ENCODE measurements at regions not wholly inside any gene's neighbourhood (a gene's known extent, or its start where the extent isn't known, plus 50 kb on each side); places are given as distances from the start of the nearest gene placed in this dataset.

- Histone ChIP-seq H3K27me3 (no peaks in the 10 kb centered on the region), H3K36me3 (no peaks in the 10 kb centered on the region), H3K27ac (replicated peaks in 1 of 4) (no peak overlapping the region), H3K4me1 (peaks cover 0 to 3% (median 0%) of the 10 kb centered on the region in 4 donors), H3K4me3 (no peak overlapping the region), H3K9me3 (no peaks in the 10 kb centered on the region)
- WGBS, result 45% methylated on average over 2 of the region's 2 CpGs
- no peak for DNase-seq (ENCODE audit: extremely low spot score)
- intact Hi-C loops (cut with DNase I), result no loop called here
- TF ChIP-seq EP300 (IDR thresholded peaks at IDR 0.05) (no peak), POLR2A (IDR thresholded peaks at IDR 0.05; ENCODE audit: low read depth) (no peak), POLR2AphosphoS5 (IDR thresholded peaks at IDR 0.05) (no peak), CTCF (IDR thresholded peaks at IDR 0.05) (no peak)
Observed at GRCh38 chr7:110386913-110387312, 704.0 kb upstream of the LRRN3 start.

GRCh38 chr7:110387689-110388088 lies 703.2 kb upstream of the LRRN3 start:
- WGBS, result 72% methylated on average over 3 of the region's 3 CpGs
- H3K36me3 ChIP-seq, result no peaks in the 10 kb centered on the region
- DNase-seq (ENCODE audit: extremely low spot score), result no peak
- H3K4me3 ChIP-seq, result no peak overlapping the region
- H3K4me1 ChIP-seq, result peaks cover 0 to 3% (median 0%) of the 10 kb centered on the region in 4 donors
- TF ChIP-seq POLR2AphosphoS5 (IDR thresholded peaks at IDR 0.05), result no peak
- no peak for TF ChIP-seq CTCF (IDR thresholded peaks at IDR 0.05)
- TF ChIP-seq EP300 (IDR thresholded peaks at IDR 0.05), result no peak
- no peak for TF ChIP-seq POLR2A (IDR thresholded peaks at IDR 0.05; ENCODE audit: low read depth)
- intact Hi-C loops (cut with DNase I), result no loop called here
- H3K27ac ChIP-seq (replicated peaks in 1 of 4), result no peak overlapping the region
- H3K27me3 ChIP-seq, result no peaks in the 10 kb centered on the region
- H3K9me3 ChIP-seq, result no peaks in the 10 kb centered on the region

- H3K27ac ChIP-seq (replicated peaks in 1 of 4), result no peak overlapping the region
- TF ChIP-seq POLR2AphosphoS5 (IDR thresholded peaks at IDR 0.05) (no peak), EP300 (IDR thresholded peaks at IDR 0.05) (no peak), CTCF (IDR thresholded peaks at IDR 0.05) (no peak), POLR2A (IDR thresholded peaks at IDR 0.05; ENCODE audit: low read depth) (no peak)
- WGBS, result 92% methylated on average over 1 of the region's 1 CpG
- no peak overlapping the region for H3K4me3 ChIP-seq
- no peaks in the 10 kb centered on the region for H3K9me3 ChIP-seq
- intact Hi-C loops (cut with DNase I), result no loop called here
- no peaks in the 10 kb centered on the region for H3K36me3 ChIP-seq
- no peaks in the 10 kb centered on the region for H3K27me3 ChIP-seq
- DNase-seq (ENCODE audit: extremely low spot score), result no peak
- H3K4me1 ChIP-seq, result no peaks in the 10 kb centered on the region
Observed at GRCh38 chr7:110388457-110388856, 702.5 kb upstream of the LRRN3 start.

- Histone ChIP-seq H3K4me3 (no peak overlapping the region), H3K9me3 (no peaks in the 10 kb centered on the region), H3K36me3 (no peaks in the 10 kb centered on the region), H3K27me3 (no peaks in the 10 kb centered on the region), H3K4me1 (peaks cover 0 to 4% (median 0%) of the 10 kb centered on the region in 4 donors), H3K27ac (replicated peaks in 1 of 4) (no peak overlapping the region)
- intact Hi-C loops (cut with DNase I), result no loop called here
- DNase-seq (ENCODE audit: extremely low spot score), result no peak
- no peak for TF ChIP-seq POLR2AphosphoS5 (IDR thresholded peaks at IDR 0.05)
- TF ChIP-seq POLR2A (IDR thresholded peaks at IDR 0.05; ENCODE audit: low read depth), result no peak
- TF ChIP-seq CTCF (IDR thresholded peaks at IDR 0.05), result no peak
- TF ChIP-seq EP300 (IDR thresholded peaks at IDR 0.05), result no peak
Observed at GRCh38 chr7:110396021-110396420, 694.9 kb upstream of the LRRN3 start.

GRCh38 chr7:110397927-110398660 lies 692.8 kb upstream of the LRRN3 start:
- no peak for DNase-seq (ENCODE audit: extremely low spot score)
- intact Hi-C loops (cut with DNase I), result no loop called here
- Histone ChIP-seq H3K36me3 (no peaks in the 10 kb centered on the region), H3K27ac (replicated peaks in 1 of 4) (no peak overlapping the region), H3K27me3 (no peaks in the 10 kb centered on the region), H3K4me3 (no peak overlapping the region), H3K4me1 (peaks cover 0 to 4% (median 0%) of the 10 kb centered on the region in 4 donors), H3K9me3 (no peaks in the 10 kb centered on the region)
- 92% methylated on average over 6 of the region's 6 CpGs for WGBS
- TF ChIP-seq POLR2AphosphoS5 (IDR thresholded peaks at IDR 0.05) (no peak), CTCF (IDR thresholded peaks at IDR 0.05) (no peak), POLR2A (IDR thresholded peaks at IDR 0.05; ENCODE audit: low read depth) (no peak), EP300 (IDR thresholded peaks at IDR 0.05) (no peak)

Measured in esophagus muscularis mucosa (tissue), 4 donors.